ENCODE measurements at regions not wholly inside any gene's neighbourhood (a gene's known extent, or its start where the extent isn't known, plus 50 kb on each side); places are given as distances from the start of the nearest gene placed in this dataset.

DNA sequence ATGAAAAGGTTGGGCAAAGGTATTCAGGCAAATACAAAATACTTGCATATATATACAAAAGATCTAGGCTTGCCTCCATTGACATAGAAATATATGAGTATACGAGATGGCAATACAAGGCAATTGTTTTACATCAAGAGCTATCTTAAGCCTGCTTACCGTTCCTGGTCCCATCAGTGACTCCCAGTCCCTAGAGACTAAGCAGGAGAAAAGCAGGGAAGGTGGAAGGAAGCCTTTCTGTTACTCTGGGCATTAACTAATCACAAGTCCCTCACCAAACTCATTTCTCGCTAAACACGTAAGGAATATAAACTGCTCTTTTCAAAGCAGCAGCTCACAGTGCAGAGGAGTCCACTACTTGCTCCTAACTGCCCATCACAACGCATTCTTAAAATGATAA lies 125.2 kb downstream of the ZNF608 start:
- H3K4me3 ChIP-seq (ENCODE audit: low read depth, low read length), result no peak overlapping the region
- TF ChIP-seq, protein P1, sequence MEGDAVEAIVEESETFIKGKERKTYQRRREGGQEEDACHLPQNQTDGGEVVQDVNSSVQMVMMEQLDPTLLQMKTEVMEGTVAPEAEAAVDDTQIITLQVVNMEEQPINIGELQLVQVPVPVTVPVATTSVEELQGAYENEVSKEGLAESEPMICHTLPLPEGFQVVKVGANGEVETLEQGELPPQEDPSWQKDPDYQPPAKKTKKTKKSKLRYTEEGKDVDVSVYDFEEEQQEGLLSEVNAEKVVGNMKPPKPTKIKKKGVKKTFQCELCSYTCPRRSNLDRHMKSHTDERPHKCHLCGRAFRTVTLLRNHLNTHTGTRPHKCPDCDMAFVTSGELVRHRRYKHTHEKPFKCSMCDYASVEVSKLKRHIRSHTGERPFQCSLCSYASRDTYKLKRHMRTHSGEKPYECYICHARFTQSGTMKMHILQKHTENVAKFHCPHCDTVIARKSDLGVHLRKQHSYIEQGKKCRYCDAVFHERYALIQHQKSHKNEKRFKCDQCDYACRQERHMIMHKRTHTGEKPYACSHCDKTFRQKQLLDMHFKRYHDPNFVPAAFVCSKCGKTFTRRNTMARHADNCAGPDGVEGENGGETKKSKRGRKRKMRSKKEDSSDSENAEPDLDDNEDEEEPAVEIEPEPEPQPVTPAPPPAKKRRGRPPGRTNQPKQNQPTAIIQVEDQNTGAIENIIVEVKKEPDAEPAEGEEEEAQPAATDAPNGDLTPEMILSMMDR (conservative IDR thresholded peaks at IDR 0.05; ENCODE audit: low read depth, low read length), result no peak
- no peak for DNase-seq (ENCODE audit: low read depth)

DNA sequence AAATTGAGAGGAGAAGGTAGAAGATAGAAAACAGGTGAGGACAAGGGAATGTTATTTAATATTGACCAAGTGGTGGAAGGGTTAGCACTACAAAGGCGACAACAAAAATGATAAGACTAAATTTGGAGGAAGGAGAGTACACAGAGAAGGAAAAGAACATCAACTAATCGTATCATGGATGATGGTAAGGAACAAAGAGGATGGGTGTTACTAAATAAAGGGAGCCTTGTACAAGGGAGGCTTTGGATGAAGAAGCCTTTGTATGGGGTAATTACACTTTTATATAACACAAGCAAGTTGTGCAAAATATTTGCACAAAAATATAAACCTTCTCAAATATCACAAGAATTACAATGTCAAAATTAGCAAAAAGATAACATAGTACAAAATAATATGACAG lies 125.7 kb downstream of the ZNF608 start:
- no peak for DNase-seq (ENCODE audit: low read depth)
- H3K4me3 ChIP-seq (ENCODE audit: low read depth, low read length), result no peak overlapping the region
- TF ChIP-seq, protein P1 (conservative IDR thresholded peaks at IDR 0.05; ENCODE audit: low read depth, low read length), result no peak

GRCh38 chr5:124619121-124619520 lies 127.3 kb downstream of the ZNF608 start:
- no peak overlapping the region for H3K4me3 ChIP-seq (ENCODE audit: low read depth, low read length)
- no peak for DNase-seq (ENCODE audit: low read depth)
- TF ChIP-seq, protein P1 (conservative IDR thresholded peaks at IDR 0.05; ENCODE audit: low read depth, low read length), result no peak

DNA sequence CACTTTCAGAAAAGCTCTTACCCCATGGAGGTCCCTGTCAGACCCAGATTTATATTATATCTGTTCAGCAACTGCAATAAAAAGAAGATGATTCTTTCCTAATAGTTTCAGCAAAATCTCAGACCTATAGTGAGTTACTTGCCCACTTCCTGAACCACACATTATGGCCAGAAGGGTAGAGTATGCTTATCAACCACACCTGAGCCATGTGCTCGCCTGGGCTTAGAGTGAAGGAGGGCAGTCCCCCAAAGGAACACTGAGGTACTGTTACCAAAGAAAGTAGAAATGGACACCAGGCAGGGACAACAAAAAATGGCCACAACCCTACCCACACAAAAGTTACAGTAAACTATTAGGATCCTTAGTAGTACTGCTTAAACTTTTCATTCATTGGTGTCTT lies 128.7 kb downstream of the ZNF608 start:
- no peak for DNase-seq (ENCODE audit: low read depth)
- TF ChIP-seq, protein P1 (conservative IDR thresholded peaks at IDR 0.05; ENCODE audit: low read depth, low read length), result no peak
- no peak overlapping the region for H3K4me3 ChIP-seq (ENCODE audit: low read depth, low read length)

DNA sequence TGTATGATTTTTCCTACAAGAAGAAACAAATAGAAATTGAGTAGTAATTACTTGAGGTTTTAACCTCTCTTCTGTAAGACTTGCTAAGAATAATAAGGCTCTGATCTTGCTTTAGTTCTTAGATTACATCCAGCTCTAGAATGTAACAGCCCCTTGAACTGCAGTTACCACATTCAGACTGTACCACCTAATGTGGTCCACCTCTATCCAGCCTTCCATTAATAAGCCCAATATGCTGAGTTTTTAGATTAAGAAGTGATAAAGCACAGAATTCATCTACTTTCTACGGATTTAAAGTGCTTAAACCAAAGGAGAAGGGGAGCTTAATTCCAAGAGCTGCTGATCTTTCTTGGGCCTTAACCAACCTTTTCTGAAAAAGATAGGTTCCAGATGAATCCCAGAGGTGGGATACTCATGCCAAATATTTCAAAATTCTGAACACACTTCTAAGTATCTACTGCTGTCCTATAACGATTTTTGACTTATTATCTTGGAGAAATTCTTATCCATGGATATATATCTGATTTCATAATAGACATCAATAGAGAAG lies 131.5 kb downstream of the ZNF608 start:
- no peak for DNase-seq (ENCODE audit: low read depth)
- no peak overlapping the region for H3K4me3 ChIP-seq (ENCODE audit: low read depth, low read length)
- TF ChIP-seq, protein P1 (conservative IDR thresholded peaks at IDR 0.05; ENCODE audit: low read depth, low read length), result no peak

- DNase-seq (ENCODE audit: low read depth), result no peak
- no peak overlapping the region for H3K4me3 ChIP-seq (ENCODE audit: low read depth, low read length)
- TF ChIP-seq, protein P1 (conservative IDR thresholded peaks at IDR 0.05; ENCODE audit: low read depth, low read length), result no peak
These were observed 132.3 kb downstream of the ZNF608 start for GRCh38 chr5:124614105-124614504.

GRCh38 chr5:124613273-124613953 lies 133.0 kb downstream of the ZNF608 start:
- no peak overlapping the region for H3K4me3 ChIP-seq (ENCODE audit: low read depth, low read length)
- TF ChIP-seq, protein P1 (conservative IDR thresholded peaks at IDR 0.05; ENCODE audit: low read depth, low read length), result no peak
- DNase-seq (ENCODE audit: low read depth), result no peak

Measured in choroid plexus epithelial cell (primary cell).